Mucosa of descending colon (tissue), 3 donors: ENCODE measurements at regions not wholly inside any gene's neighbourhood (a gene's known extent, or its start where the extent isn't known, plus 50 kb on each side); places are given as distances from the start of the nearest gene placed in this dataset.

Source experiments
- ATAC-seq: fragments of 200-7000 bp; cut with Tn5 transposase; one replicate; pipeline ENCODE4 v1.9.1; 2020; ENCODE audit warnings: mild to moderate bottlenecking, moderate library complexity
- DNase-seq, 3 donors: peaks; one replicate each; pipeline ENCODE4 v3.0.0-alpha.2; 2020
- H3K36me3 ChIP-seq: fragments of 200-600 bp; one replicate; pipeline ENCODE4 v1.8.0; 2021; ENCODE audit warnings: low read depth, mild to moderate bottlenecking
- H3K4me1 ChIP-seq: fragments of 200-600 bp; one replicate; pipeline ENCODE4 v1.8.0; 2021; ENCODE audit warnings: low read depth, mild to moderate bottlenecking
- H3K4me3 ChIP-seq: fragments of 200-600 bp; one replicate; pipeline ENCODE4 v1.8.0; 2021; ENCODE audit warnings: mild to moderate bottlenecking
- H3K9me3 ChIP-seq: fragments of 200-600 bp; one replicate; pipeline ENCODE4 v1.8.0; 2021; ENCODE audit warnings: mild to moderate bottlenecking
- CTCF ChIP-seq: fragments of 200-600 bp; IDR thresholded peaks from one replicate; pipeline ENCODE4 v1.8.0; 2022; ENCODE audit warnings: antibody characterized with exemption, mild to moderate bottlenecking
- intact Hi-C, 2 donors: fragments of 100-400 bp; cut with DNase I in 1 of 2; cut with micrococcal nuclease in 1 of 2; formaldehyde crosslinking; loops; one replicate each; pipeline versions ENCODE4 v1.11.0 to v1.11.1; 2022; cut with DNase I, micrococcal nuclease
- donor health status: DM: no; HTN: no; CAD: no; lungs with moderate emphysema.
- donor health status: DM: no; HTN: no; CAD: no.
- donor health status: DM: no; HTN: yes; CAD: no.

GRCh38 chrX:15157624-15158023 lies 112.3 kb downstream of the ASB9 start:
- intact Hi-C loops: no loop called here
- no peak for TF ChIP-seq CTCF
- Histone ChIP-seq H3K36me3 (no peaks in the 10 kb centered on the region), H3K9me3 (no peaks in the 10 kb centered on the region), H3K4me1 (no peaks in the 10 kb centered on the region), H3K4me3 (no peak overlapping the region)
- DNase-seq: no peak
- ATAC-seq: no peak

GRCh38 chrX:15151267-15152186 lies 118.4 kb downstream of the ASB9 start:
- DNase-seq: no peak
- no peaks in the 10 kb centered on the region for H3K4me1 ChIP-seq
- no peak overlapping the region for H3K4me3 ChIP-seq
- intact Hi-C loops: no loop called here
- H3K36me3 ChIP-seq: no peaks in the 10 kb centered on the region
- no peak for TF ChIP-seq CTCF
- no peaks in the 10 kb centered on the region for H3K9me3 ChIP-seq
- ATAC-seq: no peak

- no peaks in the 10 kb centered on the region for H3K4me1 ChIP-seq
- ATAC-seq: no peak
- no peak for TF ChIP-seq CTCF
- no peak for DNase-seq
- no peak overlapping the region for H3K4me3 ChIP-seq
- no peaks in the 10 kb centered on the region for H3K9me3 ChIP-seq
- intact Hi-C loops: no loop called here
- H3K36me3 ChIP-seq: no peaks in the 10 kb centered on the region
These were observed 119.3 kb downstream of the ASB9 start for GRCh38 chrX:15150586-15150985.

GRCh38 chrX:15146515-15146914 lies 123.4 kb downstream of the ASB9 start:
- DNase-seq (peak in 2 of 3 donors; percentile 24 to 30), ATAC-seq (no peak)
- TF ChIP-seq CTCF: no peak
- intact Hi-C loops: loop anchor here (5.0 to 10.0 kb wide), 2 partner anchors 1092 to 1109 kb away; no protein-coding TSS in a partner anchor
- no peaks in the 10 kb centered on the region for H3K4me1 ChIP-seq
- H3K9me3 ChIP-seq: no peaks in the 10 kb centered on the region
- no peak overlapping the region for H3K4me3 ChIP-seq
- H3K36me3 ChIP-seq: no peaks in the 10 kb centered on the region

- Histone ChIP-seq H3K9me3 (no peaks in the 10 kb centered on the region), H3K36me3 (no peaks in the 10 kb centered on the region), H3K4me3 (no peak overlapping the region), H3K4me1 (no peaks in the 10 kb centered on the region)
- intact Hi-C loops: loop anchor here in 1 of 2 donors (10.0 kb wide), 1 partner anchor 1089 kb away; no protein-coding TSS in a partner anchor
- TF ChIP-seq CTCF: no peak
- ATAC-seq (no peak), DNase-seq (no peak)
These were observed 126.1 kb downstream of the ASB9 start for GRCh38 chrX:15143825-15144121.
